HG03095 (cell line): ENCODE measurements at regions not wholly inside any gene's neighbourhood (a gene's known extent, or its start where the extent isn't known, plus 50 kb on each side); places are given as distances from the start of the nearest gene placed in this dataset.
"Not testable (repeated sequence)": the region's sequence is repeated elsewhere in the genome, so short reads cannot be mapped to it uniquely, and the experiment has no call there.

Experiments
- ATAC-seq: cut with Tn5 transposase; IDR thresholded peaks from one replicate; pipeline ENCODE4 v1.9.1; 2021; ENCODE audit warnings: moderate library complexity; ENCODE audit not compliant: unreplicated experiment

DNA sequence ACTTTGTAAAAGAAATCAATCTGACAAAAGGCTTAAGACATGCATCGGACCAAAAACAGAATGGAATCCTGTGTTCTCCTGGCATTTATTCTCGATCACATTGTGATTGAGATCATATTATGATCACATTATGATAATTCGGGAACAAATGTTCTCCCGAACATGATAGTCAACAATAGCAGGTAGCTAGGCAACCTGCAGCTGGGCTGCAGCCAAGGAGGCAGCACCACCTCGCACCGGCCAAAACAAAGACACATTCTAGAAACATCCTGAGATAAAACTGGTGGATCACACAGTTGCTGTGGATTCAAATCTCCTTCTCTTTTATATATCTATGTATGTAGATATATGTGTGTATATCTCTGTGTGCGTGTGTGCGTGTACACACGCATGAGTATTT is 480.6 kb upstream of the CYLC2 start:
- ATAC-seq, result no peak

DNA sequence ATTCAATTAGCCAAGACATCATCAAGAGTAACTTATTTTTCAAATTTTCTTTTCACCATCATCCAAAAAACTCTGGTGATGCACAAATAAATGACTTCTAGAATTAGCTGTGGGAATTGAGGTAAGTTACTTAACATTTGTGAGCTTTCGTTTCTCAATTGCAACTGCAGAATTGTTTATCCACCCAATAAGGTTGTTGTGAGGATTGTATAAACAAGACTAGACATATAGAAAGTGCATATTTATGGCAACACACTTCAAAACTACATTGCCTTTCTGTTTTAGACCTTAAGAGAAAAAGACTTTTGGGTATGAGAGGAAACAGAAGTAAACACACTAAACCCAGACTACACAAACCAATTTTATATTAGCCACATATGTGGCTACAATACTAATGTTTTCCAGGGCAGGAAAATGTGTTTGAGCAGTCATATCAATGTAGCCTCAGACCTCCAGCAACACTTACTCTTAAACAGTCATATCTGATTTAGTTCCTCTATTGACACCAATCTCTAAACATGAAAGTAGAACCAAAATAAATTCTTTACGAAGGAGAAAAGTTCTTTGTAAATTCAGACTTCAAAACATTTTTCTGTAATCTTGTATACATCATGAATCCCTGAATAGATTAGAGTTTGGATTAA is 488.0 kb upstream of the CYLC2 start:
- no peak for ATAC-seq

DNA sequence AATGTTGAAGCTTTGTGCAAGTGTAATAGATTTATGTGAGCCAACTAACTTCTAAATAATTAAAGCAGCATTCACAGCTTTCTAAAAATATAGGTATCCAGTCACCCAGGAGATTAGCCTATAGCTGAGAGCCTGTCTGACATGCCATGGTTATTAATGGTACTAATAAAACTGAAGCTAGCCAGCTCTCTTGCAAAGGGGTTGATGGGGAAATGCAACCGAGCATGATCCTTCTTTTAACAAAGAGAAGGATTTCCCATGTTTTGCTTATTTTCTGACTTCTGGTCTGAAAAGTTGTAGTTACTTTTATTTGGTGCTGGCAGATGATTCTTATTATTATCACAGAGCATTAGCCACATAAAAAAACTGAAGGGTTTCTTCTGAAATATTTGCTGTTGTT is 488.7 kb upstream of the CYLC2 start:
- no peak for ATAC-seq

DNA sequence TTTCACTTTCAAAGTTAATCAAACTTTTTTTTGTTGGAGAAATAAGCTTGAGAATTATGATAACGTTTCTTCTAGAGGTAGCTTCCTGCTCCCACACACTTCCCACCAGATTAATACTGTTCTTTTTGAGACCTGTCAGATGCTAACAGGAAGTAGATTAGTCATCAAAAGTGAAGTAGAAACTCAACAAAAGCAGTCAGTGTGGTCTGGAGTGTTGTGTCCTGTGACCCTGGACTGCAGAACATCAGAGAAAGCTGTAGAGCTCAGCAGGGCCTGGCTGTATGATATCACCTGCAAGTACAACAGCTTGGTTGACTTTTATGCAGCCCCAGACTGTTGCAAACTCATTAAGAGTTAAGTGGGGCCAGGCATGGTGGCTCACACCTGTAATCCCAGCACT is 495.7 kb upstream of the CYLC2 start:
- ATAC-seq, result peak; percentile 68

DNA sequence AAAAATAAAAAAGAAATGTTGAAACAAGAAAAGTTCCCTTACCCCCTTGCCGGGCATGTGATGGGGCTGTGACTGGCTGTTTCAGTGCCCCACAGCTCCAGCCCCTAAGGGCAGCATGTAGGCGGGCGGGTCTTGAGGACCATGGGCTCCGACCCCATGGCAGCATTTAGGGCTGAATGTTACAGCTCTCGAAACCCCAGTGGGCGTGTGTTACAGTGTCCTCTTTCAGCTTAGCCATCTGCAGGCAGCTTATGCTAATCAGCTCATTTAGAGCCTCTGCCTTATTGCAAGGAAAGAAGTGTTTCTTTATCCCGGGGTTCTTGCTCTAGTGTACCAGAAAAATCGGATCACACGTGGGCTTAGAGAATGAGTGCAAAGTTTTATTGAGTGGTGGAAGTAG is 497.4 kb upstream of the CYLC2 start:
- ATAC-seq, result no peak

DNA sequence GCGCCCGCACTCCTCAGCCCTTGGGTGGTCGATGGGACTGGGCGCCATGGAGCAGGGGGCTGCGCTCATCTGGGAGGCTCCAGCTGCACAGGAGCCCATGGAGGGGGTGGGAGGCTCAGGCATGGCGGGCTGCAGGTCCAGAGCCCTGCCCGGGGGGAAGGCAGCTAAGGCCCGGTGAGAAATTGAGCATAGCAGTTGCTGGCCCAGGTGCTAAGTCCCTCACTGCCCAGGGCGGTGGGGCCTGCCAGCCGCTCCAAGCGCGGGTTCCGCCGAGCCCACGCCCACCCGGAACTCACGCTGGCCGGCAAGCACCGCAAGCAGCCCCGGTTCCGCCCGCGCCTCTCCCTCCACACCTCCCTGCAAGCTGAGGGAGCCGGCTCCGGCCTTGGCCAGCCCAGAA is 508.2 kb upstream of the CYLC2 start:
- not testable (repeated sequence) for ATAC-seq

DNA sequence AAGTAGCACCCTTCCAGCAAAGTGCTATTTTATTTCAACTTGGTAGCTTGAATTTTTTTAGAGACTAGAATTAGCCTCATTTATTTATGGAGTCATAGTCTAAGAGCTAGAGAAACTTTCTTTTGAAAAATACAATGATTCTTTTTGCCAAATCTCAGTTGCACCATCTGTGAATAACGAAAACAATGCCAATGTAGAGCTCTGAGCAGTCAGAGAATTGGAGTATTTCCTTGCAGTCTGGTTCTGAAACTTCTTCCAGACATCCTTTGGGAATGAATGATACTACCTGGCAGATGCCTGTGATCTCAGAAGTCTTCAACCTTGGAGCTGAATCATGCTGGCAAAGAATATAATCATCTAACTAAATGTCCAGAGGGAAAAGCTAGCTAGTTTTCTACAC is 511.5 kb upstream of the CYLC2 start:
- no peak for ATAC-seq

DNA sequence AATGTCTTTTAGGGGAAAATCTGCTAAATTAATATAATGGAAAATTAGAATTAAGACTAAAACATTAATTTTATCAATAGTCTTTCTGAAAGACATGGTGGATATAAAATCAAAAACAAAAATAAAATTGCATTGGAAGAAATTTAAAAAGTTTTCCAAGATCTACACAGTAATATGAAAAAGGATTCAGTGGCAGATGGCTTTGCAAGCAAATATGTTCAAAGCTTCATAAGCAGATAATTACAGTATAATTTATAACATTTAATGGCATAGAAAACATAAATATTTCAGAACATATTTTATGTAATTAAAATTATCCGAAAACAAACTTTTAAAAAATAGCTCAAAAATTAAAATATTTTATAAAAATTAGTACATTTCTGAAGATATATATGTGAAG is 512.4 kb upstream of the CYLC2 start:
- no peak for ATAC-seq

DNA sequence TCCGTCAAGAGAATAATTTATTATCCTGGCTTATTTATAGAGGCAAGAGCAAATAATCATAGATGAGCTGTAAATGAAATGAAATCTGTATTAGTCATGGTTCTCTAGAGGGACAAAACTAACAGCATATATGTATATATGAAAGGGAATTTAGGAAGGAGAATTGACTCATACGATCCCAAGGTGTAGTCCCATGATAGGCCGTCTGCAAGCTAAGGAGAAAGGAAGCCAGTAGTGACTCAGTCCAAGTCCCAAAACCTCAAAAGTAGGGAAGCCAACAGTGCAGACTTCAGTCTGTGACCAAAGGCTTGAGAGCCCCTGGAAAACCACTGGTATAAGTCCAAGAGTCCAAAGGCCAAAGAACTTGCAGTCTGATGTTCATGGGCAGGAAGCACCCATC is 515.9 kb upstream of the CYLC2 start:
- no peak for ATAC-seq

DNA sequence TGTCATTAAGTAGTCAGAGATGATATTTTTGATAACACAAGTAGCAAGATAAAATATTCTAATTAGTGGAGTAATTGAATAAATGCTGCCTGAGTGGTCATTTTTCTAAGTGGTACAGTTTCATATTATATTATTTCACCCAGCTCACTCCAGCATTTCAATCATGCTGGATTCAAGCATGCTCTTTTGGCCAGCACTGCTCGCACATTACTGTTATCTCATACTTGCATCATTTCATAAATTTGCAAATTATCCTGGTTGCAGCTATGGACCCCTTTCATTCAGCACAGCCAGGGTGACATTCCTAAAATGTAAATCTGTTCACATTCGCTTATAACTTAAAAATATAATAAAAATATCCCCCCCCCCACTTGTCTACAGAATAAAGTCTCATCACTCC is 520.8 kb upstream of the CYLC2 start:
- ATAC-seq, result no peak

DNA sequence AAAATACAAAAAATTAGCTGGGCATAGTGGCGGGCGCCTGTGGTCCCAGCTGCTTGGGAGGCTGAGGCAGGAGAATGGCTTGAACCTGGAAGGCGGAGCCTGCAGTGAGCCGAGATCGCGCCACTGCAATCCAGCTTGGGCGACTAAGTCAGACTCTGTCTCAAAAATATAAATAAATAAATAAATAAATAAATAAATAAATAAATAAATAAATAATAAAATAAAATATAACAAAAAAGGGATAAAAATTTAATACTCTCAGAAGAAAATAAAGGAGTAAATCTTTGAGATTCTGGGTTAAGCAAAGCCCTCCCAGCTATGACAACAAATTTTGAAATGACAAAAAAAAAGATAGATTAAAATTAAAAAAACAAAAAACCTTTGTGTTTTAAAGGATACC is 525.7 kb upstream of the CYLC2 start:
- ATAC-seq, result not testable (repeated sequence)

DNA sequence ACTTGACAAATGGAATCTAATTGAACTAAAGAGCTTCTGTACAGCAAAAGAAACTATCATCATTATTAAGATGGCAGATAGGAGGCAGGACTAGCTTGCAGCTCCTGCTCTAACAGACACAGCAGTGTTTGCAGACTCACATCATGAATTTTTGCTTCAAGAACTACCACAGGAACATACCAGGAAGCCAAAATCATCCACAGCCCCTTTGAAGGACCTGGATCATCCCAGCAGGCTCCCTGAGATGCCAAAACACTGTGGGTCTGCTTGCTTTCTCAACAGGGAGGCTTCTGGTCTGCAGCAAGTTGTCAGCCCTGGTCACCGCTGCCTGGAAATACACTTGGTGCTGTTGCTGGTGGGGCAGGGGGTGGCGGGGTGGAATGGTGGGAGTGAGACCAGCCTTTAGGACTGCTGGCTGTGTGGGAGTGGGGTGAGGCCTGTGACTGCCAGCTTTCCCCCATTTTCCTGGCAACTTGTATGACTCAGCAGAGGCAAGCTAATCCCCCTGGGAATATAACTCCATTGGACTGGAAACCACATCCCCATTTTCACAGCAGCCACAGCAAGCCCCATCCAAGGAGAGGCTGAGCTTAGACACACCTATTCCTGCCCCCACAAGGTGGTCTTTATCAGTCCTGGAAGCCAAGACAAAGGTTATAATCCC is 533.8 kb upstream of the CYLC2 start:
- no peak for ATAC-seq

DNA sequence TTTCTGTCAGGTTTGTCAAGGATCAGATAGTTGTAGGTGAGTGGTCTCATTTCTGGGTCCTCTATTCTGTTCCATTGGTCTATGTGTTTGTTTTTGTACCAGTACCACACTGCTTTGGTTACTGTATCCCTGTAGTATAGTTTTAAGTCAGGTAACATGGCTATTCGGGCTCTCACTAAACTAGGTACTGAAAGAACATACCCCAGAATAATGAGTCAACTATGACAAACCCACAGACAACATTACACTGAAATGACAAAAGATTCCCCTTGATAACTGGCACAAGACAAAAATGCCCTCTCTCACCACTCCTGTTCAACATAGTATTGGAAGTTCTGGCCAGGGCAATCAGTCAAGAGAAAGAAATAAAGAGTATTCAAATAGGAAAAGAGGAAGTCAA is 535.3 kb upstream of the CYLC2 start:
- no peak for ATAC-seq

DNA sequence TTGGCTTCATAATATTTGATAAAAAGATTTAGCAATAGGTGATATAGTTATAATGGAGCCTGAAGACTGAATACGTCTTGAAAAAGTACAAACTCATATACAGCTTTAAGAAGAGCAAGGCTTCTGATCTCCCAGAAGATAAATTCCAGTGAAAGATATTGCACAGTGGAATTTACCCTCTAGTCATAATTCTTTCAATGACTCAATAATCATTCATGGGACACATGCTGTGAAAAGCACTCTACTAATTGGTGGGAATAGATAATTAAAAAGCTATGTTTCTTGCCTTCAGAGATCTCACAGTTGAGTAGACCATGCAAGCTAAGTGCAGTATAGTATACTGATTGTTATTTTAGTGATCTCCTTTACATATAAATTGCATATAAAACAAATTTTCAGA is 538.6 kb upstream of the CYLC2 start:
- no peak for ATAC-seq

DNA sequence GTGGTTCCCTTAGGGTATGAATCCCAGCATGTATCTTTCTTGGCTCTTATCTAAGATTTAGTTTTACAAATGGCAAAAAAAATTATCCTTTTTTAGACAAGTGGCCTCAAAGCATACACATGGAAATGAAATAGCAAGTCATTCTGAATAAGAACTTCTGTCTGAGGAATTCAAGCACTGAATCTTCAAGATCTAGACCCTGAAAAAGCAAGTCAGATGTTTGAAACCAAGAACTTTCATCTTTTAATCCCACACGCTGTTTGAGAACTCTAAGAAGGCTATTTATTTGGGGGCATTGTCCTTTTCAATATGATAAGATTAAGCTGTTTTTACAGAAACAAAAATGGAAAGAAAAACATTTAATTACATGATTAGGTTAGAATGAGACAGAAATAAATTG is 549.2 kb upstream of the CYLC2 start:
- ATAC-seq, result no peak

DNA sequence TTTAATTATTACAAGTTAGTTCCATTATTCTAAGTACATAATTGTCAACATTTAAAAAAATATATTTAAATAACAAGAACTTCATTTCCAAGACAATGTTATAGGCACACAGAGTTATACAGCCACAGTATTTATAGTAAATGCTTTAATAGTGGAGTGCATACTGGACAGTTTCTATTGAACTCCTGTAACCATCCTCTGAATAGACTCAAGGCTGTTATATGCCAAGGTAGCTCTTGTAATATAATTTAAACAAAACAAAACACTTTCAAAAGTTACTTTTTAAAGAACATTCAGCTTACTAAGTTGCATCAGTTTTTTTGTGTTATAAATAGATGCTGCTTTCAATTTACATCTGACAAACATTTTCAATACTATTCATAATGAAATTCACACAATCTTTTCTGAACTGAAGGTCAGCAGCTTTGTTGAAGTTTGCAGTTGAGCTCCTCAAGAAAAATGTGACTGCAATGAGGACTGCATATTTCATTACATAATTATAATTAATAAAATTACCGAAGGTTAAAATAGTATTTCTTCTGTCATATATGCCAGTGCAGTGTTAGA is 549.9 kb upstream of the CYLC2 start:
- peak; percentile 61 for ATAC-seq

DNA sequence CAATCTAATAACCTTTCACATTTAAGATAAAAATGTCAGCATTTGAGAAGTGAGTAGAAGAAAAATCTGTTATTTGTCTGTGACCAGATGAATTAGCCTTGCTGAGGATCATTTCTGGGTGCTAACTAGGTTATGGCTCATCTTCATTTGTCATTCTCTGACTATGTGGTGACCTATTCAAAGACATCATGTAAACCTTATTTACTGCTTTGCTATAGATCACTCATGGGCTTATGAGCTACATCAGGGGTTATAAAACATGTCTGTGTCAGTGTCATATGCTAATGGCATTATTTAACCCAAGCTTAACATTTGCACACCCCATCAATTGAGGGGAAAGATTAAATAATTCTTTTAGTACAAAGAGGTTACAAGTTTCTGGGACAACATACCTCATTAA is 555.5 kb upstream of the CYLC2 start:
- ATAC-seq, result no peak

DNA sequence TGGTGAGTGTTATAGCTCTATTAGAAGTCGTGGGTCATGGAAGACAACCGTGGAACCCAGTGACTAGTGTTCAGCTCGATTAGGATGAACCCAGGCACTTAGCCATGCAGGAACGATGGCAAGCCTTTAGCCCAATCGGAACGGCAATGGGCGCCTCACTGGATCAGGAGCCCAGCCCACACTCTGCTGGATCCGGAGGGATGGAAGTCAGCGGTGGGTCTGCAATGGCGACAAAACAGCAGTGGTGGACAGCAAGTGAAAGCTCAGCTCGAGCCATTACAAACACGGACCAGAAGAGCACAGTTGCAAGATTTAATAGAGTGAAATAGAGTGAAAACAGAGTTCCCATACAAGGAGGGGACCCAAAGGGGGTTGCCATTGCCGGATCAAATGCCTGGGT is 558.5 kb upstream of the CYLC2 start:
- ATAC-seq, result not testable (repeated sequence)

DNA sequence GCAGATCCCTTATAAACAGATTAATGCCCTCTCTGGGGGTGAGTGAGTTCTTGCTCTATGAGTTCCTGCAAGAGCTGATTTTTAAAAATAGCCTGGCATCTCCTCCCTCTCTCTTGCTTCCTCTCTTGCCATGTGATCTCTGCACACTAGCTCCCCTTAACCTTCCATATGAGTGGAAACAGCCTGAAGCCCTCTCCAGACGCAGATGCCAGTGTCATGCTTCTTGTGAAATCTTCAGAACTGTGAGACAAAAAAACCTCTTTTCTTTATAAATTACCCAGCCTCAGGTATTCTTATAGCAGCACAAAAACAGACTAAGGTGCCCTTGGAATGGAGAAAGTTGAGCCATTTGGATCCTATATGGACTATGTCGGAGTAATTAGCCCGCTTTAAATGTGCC is 559.7 kb upstream of the CYLC2 start:
- no peak for ATAC-seq

DNA sequence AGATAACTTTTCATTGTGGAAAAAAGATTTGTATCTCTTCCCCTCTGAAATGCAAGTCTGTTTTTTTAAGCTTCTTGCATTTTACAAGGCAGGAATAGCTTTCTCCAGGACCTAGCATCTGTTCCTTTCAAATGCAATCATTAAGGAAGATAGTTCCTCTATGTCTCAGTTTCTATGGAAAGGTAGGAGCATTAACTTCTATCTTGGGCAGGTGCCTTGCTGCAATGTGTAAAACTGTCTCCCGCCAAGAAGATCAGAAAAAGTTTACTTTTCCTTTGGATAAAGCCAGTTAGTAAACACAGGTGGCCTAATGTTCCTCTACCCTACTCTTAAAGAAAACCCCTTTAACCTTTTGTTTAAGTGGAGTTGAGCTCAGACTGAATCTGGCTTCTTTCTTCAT is 560.6 kb upstream of the CYLC2 start:
- ATAC-seq, result no peak

DNA sequence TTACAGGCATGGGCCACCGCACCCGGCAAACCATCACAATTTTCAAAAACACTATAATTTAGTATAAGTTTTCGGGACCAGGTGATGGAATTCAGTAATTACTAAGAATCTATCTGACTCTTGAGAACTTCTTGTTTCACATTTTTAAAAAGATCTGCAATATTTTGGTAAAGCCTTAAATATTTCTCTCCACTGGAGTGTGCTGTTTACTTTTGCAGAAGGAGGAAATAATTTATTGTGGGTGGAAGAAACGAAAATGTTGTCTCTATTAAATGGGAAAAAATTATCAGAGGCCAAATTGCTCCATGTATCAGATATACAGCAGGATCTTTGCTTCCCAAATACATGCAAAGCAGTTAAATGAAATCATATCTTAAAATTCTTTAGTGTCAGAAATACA is 566.8 kb upstream of the CYLC2 start:
- no peak for ATAC-seq

DNA sequence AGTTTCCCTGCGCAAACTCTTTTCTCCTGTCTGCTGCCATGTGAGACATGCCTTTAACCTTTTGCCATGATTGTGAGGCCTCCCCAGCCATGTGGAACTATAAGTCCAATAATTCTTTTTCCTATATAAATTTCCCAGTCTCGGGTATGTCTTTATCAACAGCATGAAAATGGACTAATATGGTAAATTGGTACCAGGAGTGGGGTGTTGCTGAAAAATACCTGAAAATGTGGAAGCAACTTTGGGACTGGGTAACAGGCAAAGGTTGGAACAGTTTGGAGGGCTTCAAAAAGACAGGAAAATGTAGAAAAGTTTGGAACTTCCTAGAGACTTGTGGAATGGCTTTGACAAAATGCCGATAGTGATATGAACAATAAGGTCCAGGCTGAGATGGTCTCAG is 578.9 kb upstream of the CYLC2 start:
- ATAC-seq, result not testable (repeated sequence)
